Smooth muscle cell (in vitro differentiated cells): ENCODE measurements at regions not wholly inside any gene's neighbourhood (a gene's known extent, or its start where the extent isn't known, plus 50 kb on each side); places are given as distances from the start of the nearest gene placed in this dataset.
A peak's percentile ranks its signal among the peaks of the same experiment; 100 is the strongest.

Source experiments
- DNase-seq: peaks from one replicate; lab custom pipeline; 2025; ENCODE audit not compliant: unreplicated experiment; lab: John Stamatoyannopoulos, UW
- H2AFZ ChIP-seq: fragments of 200-600 bp; sonication (generic); 2 replicates; pipeline ENCODE4 v1.6.0; 2016; ENCODE audit warnings: antibody characterized with exemption, low read depth, mild to moderate bottlenecking
- H3F3A ChIP-seq: fragments of 200-600 bp; sonication (generic); 2 replicates; pipeline ENCODE4 v1.6.0; 2017; ENCODE audit warnings: antibody characterized with exemption, low read depth
- H3K27ac ChIP-seq: fragments of 200-600 bp; sonication (generic); 2 replicates; pipeline ENCODE4 v1.5.1; 2016; ENCODE audit warnings: low read depth, mild to moderate bottlenecking
- H3K27me3 ChIP-seq: fragments of 200-600 bp; sonication (generic); 2 replicates; pipeline ENCODE4 v1.6.1; 2016; ENCODE audit warnings: low read depth, mild to moderate bottlenecking
- H3K36me3 ChIP-seq: fragments of 200-600 bp; sonication (generic); 2 replicates; pipeline ENCODE4 v1.5.1; 2016; ENCODE audit warnings: low read depth
- H3K4me1 ChIP-seq: fragments of 200-600 bp; sonication (generic); 2 replicates; pipeline ENCODE4 v1.5.1; 2016; ENCODE audit warnings: low read depth
- H3K4me2 ChIP-seq: fragments of 200-600 bp; sonication (generic); 2 replicates; pipeline ENCODE4 v1.6.0; 2016; ENCODE audit warnings: mild to moderate bottlenecking
- H3K4me3 ChIP-seq: fragments of 200-600 bp; sonication (generic); 2 replicates; pipeline ENCODE4 v1.5.1; 2016; ENCODE audit warnings: mild to moderate bottlenecking
- H3K79me2 ChIP-seq: fragments of 200-600 bp; sonication (generic); 2 replicates; pipeline ENCODE4 v1.6.0; 2016; ENCODE audit warnings: low read depth, mild to moderate bottlenecking
- H3K9ac ChIP-seq: fragments of 200-600 bp; sonication (generic); 2 replicates; pipeline ENCODE4 v1.6.0; 2016; ENCODE audit warnings: low read depth
- H3K9me3 ChIP-seq: fragments of 200-600 bp; sonication (generic); replicated peaks from 2 replicates; pipeline ENCODE4 v1.5.1; 2016; ENCODE audit warnings: low read depth
- H4K20me1 ChIP-seq: fragments of 200-600 bp; sonication (generic); 2 replicates; pipeline ENCODE4 v1.6.0; 2016; ENCODE audit warnings: low read depth
- CTCF ChIP-seq: fragments of 200-600 bp; sonication (generic); IDR thresholded peaks from 2 replicates; pipeline ENCODE4 v1.5.1; 2017; ENCODE audit warnings: borderline replicate concordance, mild to moderate bottlenecking, antibody characterized with exemption; ENCODE audit not compliant: insufficient read depth, poor library complexity, severe bottlenecking
- WGBS: methylation state at CpG from one replicate; pipeline ENCODE4 v1.1.7; 2016; ENCODE audit warnings: low lambda C conversion rate; 5-methylcytosine and 5-hydroxymethylcytosine counted together

- no peak overlapping the region for H3K27ac ChIP-seq
- no peak for TF ChIP-seq CTCF
- 100% methylated on average over 1 of the region's 1 CpG for WGBS
Measured at GRCh38 chr13:50384724-50385123, 369.5 kb downstream of the KCNRG start.

GRCh38 chr13:50386541-50387050 lies 371.4 kb downstream of the KCNRG start:
- Histone ChIP-seq H3K4me2 (peak overlapping the region; percentile 59), H3K4me1 (peaks cover 26% of the 10 kb centered on the region), H3K79me2 (no peaks in the 10 kb centered on the region), H4K20me1 (no peaks in the 10 kb centered on the region), H3K9me3 (no peaks in the 10 kb centered on the region), H3K36me3 (no peaks in the 10 kb centered on the region), H3K9ac (no peak overlapping the region), H3K4me3 (peak overlapping the region; percentile 23), H3K27me3 (no peaks in the 10 kb centered on the region), H3F3A (peaks cover 7% of the 10 kb centered on the region), H2AFZ (peak overlapping the region; percentile 65), H3K27ac (peak overlapping the region; percentile 59)
- no peak for TF ChIP-seq CTCF
- no peak for DNase-seq
- WGBS, result 20% methylated on average over 10 of the region's 10 CpGs

More at GRCh38 chr13:50384724-50385123, 369.5 kb downstream of the KCNRG start:
- no peak overlapping the region for H3K9ac ChIP-seq
- H3K4me2 ChIP-seq, result no peak overlapping the region
- peaks cover 11% of the 10 kb centered on the region for H3K9me3 ChIP-seq
- H3K4me3 ChIP-seq, result no peak overlapping the region
- H4K20me1 ChIP-seq, result no peaks in the 10 kb centered on the region
- no peaks in the 10 kb centered on the region for H3K27me3 ChIP-seq
- no peaks in the 10 kb centered on the region for H3K79me2 ChIP-seq
- DNase-seq, result no peak
- no peak overlapping the region for H2AFZ ChIP-seq
- H3K36me3 ChIP-seq, result peaks cover 6% of the 10 kb centered on the region
- peaks cover 16% of the 10 kb centered on the region for H3K4me1 ChIP-seq
- peaks cover 7% of the 10 kb centered on the region for H3F3A ChIP-seq

GRCh38 chr13:50387051-50387581 lies 371.9 kb downstream of the KCNRG start:
- no peaks in the 10 kb centered on the region for H4K20me1 ChIP-seq
- DNase-seq, result no peak
- WGBS, result 51% methylated on average over 6 of the region's 6 CpGs
- H3K4me2 ChIP-seq, result peak overlapping the region; percentile 59
- H3F3A ChIP-seq, result peaks cover 7% of the 10 kb centered on the region
- H3K36me3 ChIP-seq, result no peaks in the 10 kb centered on the region
- no peaks in the 10 kb centered on the region for H3K27me3 ChIP-seq
- H3K4me1 ChIP-seq, result peaks cover 26% of the 10 kb centered on the region
- no peaks in the 10 kb centered on the region for H3K9me3 ChIP-seq
- H3K27ac ChIP-seq, result peak overlapping the region; percentile 59
- no peak overlapping the region for H3K9ac ChIP-seq
- no peak overlapping the region for H3K4me3 ChIP-seq
- TF ChIP-seq CTCF, result no peak
- H2AFZ ChIP-seq, result peak overlapping the region; percentile 65
- no peaks in the 10 kb centered on the region for H3K79me2 ChIP-seq

- TF ChIP-seq CTCF, result no peak
- H3K9me3 ChIP-seq, result no peaks in the 10 kb centered on the region
- 81% methylated on average over 3 of the region's 3 CpGs for WGBS
- no peak overlapping the region for H2AFZ ChIP-seq
- H3F3A ChIP-seq, result peaks cover 7% of the 10 kb centered on the region
- no peak overlapping the region for H3K4me2 ChIP-seq
- H3K27ac ChIP-seq, result no peak overlapping the region
- no peaks in the 10 kb centered on the region for H3K79me2 ChIP-seq
- no peak overlapping the region for H3K9ac ChIP-seq
- H3K36me3 ChIP-seq, result no peaks in the 10 kb centered on the region
- DNase-seq, result no peak
- no peak overlapping the region for H3K4me3 ChIP-seq
- peaks cover 26% of the 10 kb centered on the region for H3K4me1 ChIP-seq
- H3K27me3 ChIP-seq, result no peaks in the 10 kb centered on the region
- H4K20me1 ChIP-seq, result no peaks in the 10 kb centered on the region
Measured at GRCh38 chr13:50388481-50388880, 373.2 kb downstream of the KCNRG start.
